ENCODE measurements at regions not wholly inside any gene's neighbourhood (a gene's known extent, or its start where the extent isn't known, plus 50 kb on each side); places are given as distances from the start of the nearest gene placed in this dataset.

- H4K20me1 ChIP-seq (ENCODE audit: insufficient read depth, low read length): no peaks in the 10 kb centered on the region
- H2AFZ ChIP-seq (ENCODE audit: low read length): no peak overlapping the region
- H3K27me3 ChIP-seq (ENCODE audit: insufficient read depth, low read length): no peaks in the 10 kb centered on the region
- H3K27ac ChIP-seq (ENCODE audit: low read depth, low read length): no peak overlapping the region
- no peaks in the 10 kb centered on the region for H3K79me2 ChIP-seq (ENCODE audit: insufficient read depth, low read length)
- no peak overlapping the region for H3K4me3 ChIP-seq (ENCODE audit: insufficient read depth, low read length)
- DNase-seq (ENCODE audit: insufficient read length, low spot score, missing footprints): no peak
- no peak overlapping the region for H3K4me2 ChIP-seq (ENCODE audit: insufficient read depth, low read length)
- TF ChIP-seq CTCF (IDR thresholded peaks at IDR 0.05; ENCODE audit: extremely low read depth, low read depth, low read length): no peak
- no peaks in the 10 kb centered on the region for H3K9me3 ChIP-seq (ENCODE audit: low read depth, low read length)
- no peaks in the 10 kb centered on the region for H3K4me1 ChIP-seq (ENCODE audit: insufficient read depth, low read length)
- no peaks in the 10 kb centered on the region for H3K36me3 ChIP-seq (ENCODE audit: insufficient read depth, low read length)
Observed at GRCh38 chr5:82760856-82761255, 316.3 kb downstream of the TMEM167A start.

GRCh38 chr5:82758881-82759280 lies 318.3 kb downstream of the TMEM167A start:
- Histone ChIP-seq H3K27ac (ENCODE audit: low read depth, low read length) (no peak overlapping the region), H3K4me3 (ENCODE audit: insufficient read depth, low read length) (no peak overlapping the region), H3K27me3 (ENCODE audit: insufficient read depth, low read length) (no peaks in the 10 kb centered on the region), H3K4me1 (ENCODE audit: insufficient read depth, low read length) (no peaks in the 10 kb centered on the region), H3K4me2 (ENCODE audit: insufficient read depth, low read length) (no peak overlapping the region), H3K36me3 (ENCODE audit: insufficient read depth, low read length) (no peaks in the 10 kb centered on the region), H3K9me3 (ENCODE audit: low read depth, low read length) (no peaks in the 10 kb centered on the region), H4K20me1 (ENCODE audit: insufficient read depth, low read length) (no peaks in the 10 kb centered on the region), H2AFZ (ENCODE audit: low read length) (no peak overlapping the region), H3K79me2 (ENCODE audit: insufficient read depth, low read length) (no peaks in the 10 kb centered on the region)
- no peak for DNase-seq (ENCODE audit: insufficient read length, low spot score, missing footprints)
- TF ChIP-seq CTCF (IDR thresholded peaks at IDR 0.05; ENCODE audit: extremely low read depth, low read depth, low read length): no peak

- TF ChIP-seq CTCF (IDR thresholded peaks at IDR 0.05; ENCODE audit: extremely low read depth, low read depth, low read length): no peak
- Histone ChIP-seq H3K4me1 (ENCODE audit: insufficient read depth, low read length) (no peaks in the 10 kb centered on the region), H3K4me3 (ENCODE audit: insufficient read depth, low read length) (no peak overlapping the region), H3K79me2 (ENCODE audit: insufficient read depth, low read length) (no peaks in the 10 kb centered on the region), H3K4me2 (ENCODE audit: insufficient read depth, low read length) (no peak overlapping the region), H3K27ac (ENCODE audit: low read depth, low read length) (no peak overlapping the region), H3K9me3 (ENCODE audit: low read depth, low read length) (no peaks in the 10 kb centered on the region), H2AFZ (ENCODE audit: low read length) (no peak overlapping the region), H3K27me3 (ENCODE audit: insufficient read depth, low read length) (no peaks in the 10 kb centered on the region), H3K36me3 (ENCODE audit: insufficient read depth, low read length) (no peaks in the 10 kb centered on the region), H4K20me1 (ENCODE audit: insufficient read depth, low read length) (no peaks in the 10 kb centered on the region)
- DNase-seq (ENCODE audit: insufficient read length, low spot score, missing footprints): no peak
Observed at GRCh38 chr5:82754759-82755158, 322.4 kb downstream of the TMEM167A start.

DNA sequence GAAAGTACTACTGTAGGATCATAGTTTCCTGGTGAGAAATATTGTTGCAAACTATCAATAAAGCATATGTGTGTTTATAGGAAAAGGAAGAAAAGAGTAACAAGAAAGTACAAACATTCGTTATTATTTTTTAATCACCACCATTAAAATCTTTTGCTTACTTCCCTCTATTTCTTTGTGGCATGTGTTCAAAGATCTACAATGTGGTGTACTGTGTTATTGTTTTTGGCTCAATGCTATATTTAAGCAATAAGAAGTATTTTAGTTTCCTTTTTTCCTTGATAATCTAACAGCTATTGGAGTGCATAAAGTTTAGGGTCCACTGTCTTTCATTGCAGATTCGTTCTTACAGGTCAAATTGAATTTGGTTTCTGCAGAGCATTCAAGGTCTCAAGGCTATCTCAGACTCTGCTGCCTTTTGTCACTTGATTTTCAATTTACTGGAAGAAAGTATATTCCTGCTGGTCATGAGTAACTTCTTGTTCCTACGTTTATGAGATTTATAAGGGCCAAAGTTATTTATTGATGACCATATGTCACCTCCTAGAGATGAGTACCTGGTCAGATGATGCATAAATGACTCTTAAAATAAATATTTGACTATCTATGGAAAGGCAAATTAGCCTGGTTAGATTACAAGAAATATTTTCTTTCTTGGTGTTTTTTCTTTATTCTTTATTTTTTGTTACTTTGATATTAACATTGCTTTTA lies 323.0 kb downstream of the TMEM167A start:
- Histone ChIP-seq H2AFZ (ENCODE audit: low read length) (no peak overlapping the region), H3K27me3 (ENCODE audit: insufficient read depth, low read length) (no peaks in the 10 kb centered on the region), H3K79me2 (ENCODE audit: insufficient read depth, low read length) (no peaks in the 10 kb centered on the region), H3K27ac (ENCODE audit: low read depth, low read length) (no peak overlapping the region), H3K4me3 (ENCODE audit: insufficient read depth, low read length) (no peak overlapping the region), H4K20me1 (ENCODE audit: insufficient read depth, low read length) (no peaks in the 10 kb centered on the region), H3K4me2 (ENCODE audit: insufficient read depth, low read length) (no peak overlapping the region), H3K9me3 (ENCODE audit: low read depth, low read length) (no peaks in the 10 kb centered on the region), H3K4me1 (ENCODE audit: insufficient read depth, low read length) (no peaks in the 10 kb centered on the region), H3K36me3 (ENCODE audit: insufficient read depth, low read length) (no peaks in the 10 kb centered on the region)
- no peak for TF ChIP-seq CTCF (IDR thresholded peaks at IDR 0.05; ENCODE audit: extremely low read depth, low read depth, low read length)
- DNase-seq (ENCODE audit: insufficient read length, low spot score, missing footprints): no peak
